SU-DHL-6 (cell line): ENCODE measurements at regions not wholly inside any gene's neighbourhood (a gene's known extent, or its start where the extent isn't known, plus 50 kb on each side); places are given as distances from the start of the nearest gene placed in this dataset.

Source experiments
- H2AFZ ChIP-seq: fragments of 200-600 bp; sonication (generic); 2 replicates; pipeline ENCODE4 v1.6.1; 2014; ENCODE audit warnings: low read depth, mild to moderate bottlenecking, moderate library complexity, mixed read lengths, antibody characterized with exemption, low read length; ENCODE audit not compliant: severe bottlenecking
- H3F3A ChIP-seq: fragments of 200-600 bp; shearing (Covaris generic); 2 replicates; pipeline ENCODE4 v1.6.0; 2016; ENCODE audit warnings: antibody characterized with exemption, mild to moderate bottlenecking; ENCODE audit not compliant: insufficient read depth
- H3K27ac ChIP-seq: fragments of 200-600 bp; sonication (generic); 2 replicates; pipeline ENCODE4 v1.5.1; 2016; ENCODE audit warnings: low read depth, mild to moderate bottlenecking, low read length, moderate library complexity, mixed read lengths
- H3K27me3 ChIP-seq: fragments of 200-600 bp; sonication (generic), shearing (Covaris generic); 2 replicates; pipeline ENCODE4 v1.6.0; 2014; ENCODE audit warnings: mild to moderate bottlenecking, low read length
- H3K36me3 ChIP-seq: fragments of 200-600 bp; sonication (generic); 2 replicates; pipeline ENCODE4 v1.6.1; 2014; ENCODE audit warnings: mild to moderate bottlenecking, low read length, mixed read lengths
- H3K4me2 ChIP-seq: fragments of 300-600, 200-600 bp; shearing (Covaris generic), sonication (generic); 2 replicates; pipeline ENCODE4 v1.6.0; 2014; ENCODE audit warnings: low read length, low read depth, mild to moderate bottlenecking; ENCODE audit not compliant: poor library complexity, severe bottlenecking
- H3K4me3 ChIP-seq: fragments of 200-600 bp; sonication (generic); 2 replicates; pipeline ENCODE4 v1.5.1; 2014; ENCODE audit warnings: antibody characterized with exemption, low read length, mild to moderate bottlenecking, mixed read lengths; ENCODE audit not compliant: insufficient read depth, poor library complexity, severe bottlenecking
- H3K79me2 ChIP-seq: fragments of 200-600 bp; sonication (generic); 2 replicates; pipeline ENCODE4 v1.6.1; 2014; ENCODE audit warnings: mild to moderate bottlenecking, low read length, moderate library complexity; ENCODE audit not compliant: insufficient read depth
- H3K9ac ChIP-seq: fragments of 200-600 bp; sonication (generic); 2 replicates; pipeline ENCODE4 v1.7.0; 2014; ENCODE audit warnings: mild to moderate bottlenecking, low read length
- H3K9me2 ChIP-seq: fragments of 200-600 bp; sonication (generic); replicated peaks from 2 replicates; pipeline ENCODE4 v1.6.1; 2014; ENCODE audit warnings: low read length; ENCODE audit not compliant: insufficient read depth
- H3K9me3 ChIP-seq: fragments of 200-600 bp; sonication (generic); 2 replicates; pipeline ENCODE4 v1.6.1; 2014; ENCODE audit warnings: low read length, mixed read lengths; ENCODE audit not compliant: insufficient read depth
- H4K20me1 ChIP-seq: fragments of 200-600 bp; sonication (generic); 2 replicates; pipeline ENCODE4 v1.6.1; 2014; ENCODE audit warnings: low read depth, mild to moderate bottlenecking, antibody characterized with exemption, low read length, moderate library complexity, mixed read lengths
- EZH2phosphoT487 ChIP-seq: fragments of 200-600 bp; sonication (generic), shearing (Covaris generic); conservative IDR thresholded peaks from 2 replicates; pipeline ENCODE4 v1.6.1; 2018; ENCODE audit warnings: mild to moderate bottlenecking, antibody characterized with exemption, low read length, moderate library complexity, mixed read lengths
- TF ChIP-seq, protein P1 (sequence below): fragments of 200-600 bp; sonication (generic); IDR thresholded peaks from one replicate; pipeline ENCODE4 v1.5.1; 2017; ENCODE audit warnings: antibody characterized with exemption, mild to moderate bottlenecking, low read length, moderate library complexity; ENCODE audit not compliant: insufficient read depth, poor library complexity, severe bottlenecking

DNA sequence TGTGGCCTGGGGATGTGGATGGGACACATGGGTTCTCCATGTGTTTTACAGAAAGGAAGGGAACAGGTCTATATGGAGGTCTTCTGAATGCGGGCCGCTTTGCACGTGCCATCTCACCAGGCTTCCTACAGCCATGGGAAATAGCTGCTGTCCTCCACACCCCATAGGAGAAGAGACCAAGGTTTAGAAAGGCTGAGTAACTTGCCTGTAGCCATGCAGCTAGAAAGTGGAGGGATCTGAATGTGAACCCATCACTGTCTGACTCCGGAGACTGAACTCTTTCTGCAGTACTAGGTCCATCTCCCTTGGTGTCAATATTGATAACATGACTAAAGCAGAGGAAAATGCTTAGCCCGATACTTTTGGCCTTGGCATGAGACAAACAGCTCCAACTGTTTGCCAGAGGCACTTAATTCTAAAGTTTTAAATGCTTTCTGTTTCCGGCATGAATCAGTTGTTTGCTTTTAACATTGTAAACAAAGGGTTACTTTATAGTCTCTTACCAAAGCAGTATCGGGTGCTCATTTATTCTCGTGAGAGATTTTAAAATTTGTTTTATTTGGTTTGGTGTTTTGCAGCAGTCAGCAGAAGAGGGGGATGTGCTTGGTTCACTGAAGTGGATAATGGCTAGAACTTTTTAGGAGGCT lies 64.8 kb upstream of the LOXL4 start:
- no peaks in the 10 kb centered on the region for H3F3A ChIP-seq
- H3K27ac ChIP-seq, result no peak overlapping the region

DNA sequence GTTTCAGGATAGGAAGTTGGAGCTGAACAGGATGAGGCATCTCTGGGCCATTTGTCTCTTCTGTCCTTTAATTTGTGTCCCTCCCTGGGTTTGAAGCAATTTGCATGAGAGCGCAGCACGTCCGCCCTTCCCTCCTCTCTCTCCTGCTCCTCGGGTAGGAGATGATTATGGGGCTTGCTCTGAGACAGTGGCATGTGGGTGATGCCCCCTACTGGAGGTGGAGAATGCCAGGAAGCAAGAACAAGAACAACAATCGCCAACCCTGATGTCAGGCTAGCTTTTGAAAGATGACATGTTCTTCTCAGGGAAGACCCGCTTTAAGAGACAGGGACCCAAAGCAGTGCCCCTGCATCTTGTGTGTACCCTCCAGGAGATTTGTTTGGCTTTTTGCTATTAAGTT lies 63.9 kb upstream of the LOXL4 start:
- Histone ChIP-seq H3K9me3 (no peaks in the 10 kb centered on the region), H3K4me2 (no peak overlapping the region), H4K20me1 (no peaks in the 10 kb centered on the region), H3K9me2 (no peaks in the 10 kb centered on the region), H3K79me2 (no peaks in the 10 kb centered on the region), H3K4me3 (no peak overlapping the region), H3K9ac (no peak overlapping the region), H3K27me3 (no peaks in the 10 kb centered on the region), H2AFZ (no peak overlapping the region), H3F3A (no peaks in the 10 kb centered on the region), H3K27ac (no peak overlapping the region), H3K36me3 (no peaks in the 10 kb centered on the region)
- TF ChIP-seq, protein P1, sequence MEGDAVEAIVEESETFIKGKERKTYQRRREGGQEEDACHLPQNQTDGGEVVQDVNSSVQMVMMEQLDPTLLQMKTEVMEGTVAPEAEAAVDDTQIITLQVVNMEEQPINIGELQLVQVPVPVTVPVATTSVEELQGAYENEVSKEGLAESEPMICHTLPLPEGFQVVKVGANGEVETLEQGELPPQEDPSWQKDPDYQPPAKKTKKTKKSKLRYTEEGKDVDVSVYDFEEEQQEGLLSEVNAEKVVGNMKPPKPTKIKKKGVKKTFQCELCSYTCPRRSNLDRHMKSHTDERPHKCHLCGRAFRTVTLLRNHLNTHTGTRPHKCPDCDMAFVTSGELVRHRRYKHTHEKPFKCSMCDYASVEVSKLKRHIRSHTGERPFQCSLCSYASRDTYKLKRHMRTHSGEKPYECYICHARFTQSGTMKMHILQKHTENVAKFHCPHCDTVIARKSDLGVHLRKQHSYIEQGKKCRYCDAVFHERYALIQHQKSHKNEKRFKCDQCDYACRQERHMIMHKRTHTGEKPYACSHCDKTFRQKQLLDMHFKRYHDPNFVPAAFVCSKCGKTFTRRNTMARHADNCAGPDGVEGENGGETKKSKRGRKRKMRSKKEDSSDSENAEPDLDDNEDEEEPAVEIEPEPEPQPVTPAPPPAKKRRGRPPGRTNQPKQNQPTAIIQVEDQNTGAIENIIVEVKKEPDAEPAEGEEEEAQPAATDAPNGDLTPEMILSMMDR, result peak; percentile 55
- TF ChIP-seq EZH2phosphoT487, result no peak

More for the DNA sequence above, 64.8 kb upstream of the LOXL4 start:
- Histone ChIP-seq H2AFZ (no peak overlapping the region), H3K36me3 (no peaks in the 10 kb centered on the region), H3K4me2 (no peak overlapping the region), H4K20me1 (no peaks in the 10 kb centered on the region), H3K4me3 (no peak overlapping the region), H3K27me3 (no peaks in the 10 kb centered on the region), H3K79me2 (no peaks in the 10 kb centered on the region), H3K9ac (no peak overlapping the region), H3K9me3 (no peaks in the 10 kb centered on the region), H3K9me2 (no peaks in the 10 kb centered on the region)
- TF ChIP-seq, protein P1, result no peak
- no peak for TF ChIP-seq EZH2phosphoT487

DNA sequence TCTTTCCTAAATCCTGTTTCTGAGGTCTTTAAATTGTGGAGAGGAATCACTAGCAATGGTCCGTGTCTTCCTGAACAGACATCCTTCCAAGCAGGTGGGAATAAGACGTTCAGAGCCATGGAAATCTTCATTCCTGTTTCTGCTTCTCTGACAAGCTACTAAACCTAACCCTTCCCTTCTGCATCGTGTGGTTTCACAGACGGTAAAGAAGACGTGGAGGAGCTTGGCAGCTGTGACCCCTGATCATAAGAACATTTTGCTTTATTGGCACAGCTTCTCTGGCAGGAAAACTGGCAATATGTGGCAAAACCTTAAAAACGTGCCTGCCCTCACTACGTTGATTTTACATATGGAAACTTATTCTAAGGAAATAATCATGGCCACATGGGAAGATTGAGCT lies 63.0 kb upstream of the LOXL4 start:
- Histone ChIP-seq H3K27me3 (no peaks in the 10 kb centered on the region), H3K79me2 (no peaks in the 10 kb centered on the region), H3F3A (no peaks in the 10 kb centered on the region), H2AFZ (no peak overlapping the region), H3K36me3 (no peaks in the 10 kb centered on the region), H3K9ac (no peak overlapping the region), H3K4me3 (no peak overlapping the region), H3K9me2 (no peaks in the 10 kb centered on the region), H4K20me1 (no peaks in the 10 kb centered on the region), H3K4me2 (no peak overlapping the region), H3K27ac (no peak overlapping the region), H3K9me3 (no peaks in the 10 kb centered on the region)
- TF ChIP-seq, protein P1, result no peak
- TF ChIP-seq EZH2phosphoT487, result no peak
